SK-N-SH (cell line): ENCODE measurements at regions not wholly inside any gene's neighbourhood (a gene's known extent, or its start where the extent isn't known, plus 50 kb on each side); places are given as distances from the start of the nearest gene placed in this dataset.

Source experiments
- EZH2phosphoT487 ChIP-seq: fragments of 200-600 bp; sonication (generic); IDR thresholded peaks from 2 replicates; pipeline ENCODE4 v1.6.1; 2017; ENCODE audit warnings: low read depth, mixed run types, mild to moderate bottlenecking, antibody characterized with exemption, moderate library complexity, borderline replicate concordance
- FOXM1 ChIP-seq: IDR thresholded peaks from 2 replicates; pipeline ENCODE4 v1.4.0; 2012; ENCODE audit warnings: low read depth, mild to moderate bottlenecking
- MEF2A ChIP-seq: IDR thresholded peaks from 2 replicates; pipeline ENCODE4 v1.4.0; 2012; ENCODE audit warnings: low read depth, borderline replicate concordance
- POLR2AphosphoS5 ChIP-seq: IDR thresholded peaks from 2 replicates; pipeline ENCODE4 v1.6.1; 2012; ENCODE audit warnings: low read depth, low read length
- RAD21 ChIP-seq: IDR thresholded peaks from 2 replicates; pipeline ENCODE4 v1.6.1; 2012; ENCODE audit warnings: mild to moderate bottlenecking, low read length
- RCOR1 ChIP-seq: fragments of 150-350 bp; IDR thresholded peaks from 2 replicates; pipeline ENCODE4 v1.6.1; 2017; ENCODE audit warnings: antibody characterized with exemption, low read length
- TF ChIP-seq, protein P1 (sequence below): fragments of 200-600 bp; sonication (generic); IDR thresholded peaks from 2 replicates; pipeline ENCODE4 v1.6.1; 2017; ENCODE audit warnings: antibody characterized with exemption, mild to moderate bottlenecking, moderate library complexity
- TF ChIP-seq, protein P2 (sequence below): IDR thresholded peaks from 2 replicates; pipeline ENCODE4 v1.6.1; 2012; ENCODE audit warnings: mild to moderate bottlenecking, low read depth, low read length, moderate library complexity
- TF ChIP-seq, protein P3 (sequence below): IDR thresholded peaks from 2 replicates; pipeline ENCODE4 v1.4.0; 2012; ENCODE audit warnings: low read depth
- TF ChIP-seq, protein P4 (sequence below): IDR thresholded peaks from 2 replicates; pipeline ENCODE4 v1.4.0; 2012; ENCODE audit warnings: low read depth, borderline replicate concordance

DNA sequence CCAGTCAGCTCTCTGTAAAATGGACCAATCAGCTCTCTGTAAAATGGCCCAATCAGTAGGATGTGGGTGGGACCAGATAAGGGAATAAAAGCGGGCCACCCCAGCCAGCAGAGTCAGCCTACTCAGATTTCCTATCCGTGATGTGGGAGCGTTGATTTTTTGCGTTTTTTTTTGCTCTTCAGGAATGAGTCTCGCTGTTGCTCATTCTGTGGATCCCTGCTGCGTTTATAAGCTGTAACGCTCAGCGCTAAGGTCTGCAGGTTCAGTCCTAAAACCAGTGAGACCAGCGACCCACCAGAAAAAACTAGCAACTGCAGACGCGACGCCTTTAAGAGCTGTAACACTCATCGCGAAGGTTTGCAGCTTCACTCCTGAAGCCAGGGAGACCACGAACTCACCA lies 435.7 kb downstream of the SLITRK6 start:
- TF ChIP-seq, protein P1, sequence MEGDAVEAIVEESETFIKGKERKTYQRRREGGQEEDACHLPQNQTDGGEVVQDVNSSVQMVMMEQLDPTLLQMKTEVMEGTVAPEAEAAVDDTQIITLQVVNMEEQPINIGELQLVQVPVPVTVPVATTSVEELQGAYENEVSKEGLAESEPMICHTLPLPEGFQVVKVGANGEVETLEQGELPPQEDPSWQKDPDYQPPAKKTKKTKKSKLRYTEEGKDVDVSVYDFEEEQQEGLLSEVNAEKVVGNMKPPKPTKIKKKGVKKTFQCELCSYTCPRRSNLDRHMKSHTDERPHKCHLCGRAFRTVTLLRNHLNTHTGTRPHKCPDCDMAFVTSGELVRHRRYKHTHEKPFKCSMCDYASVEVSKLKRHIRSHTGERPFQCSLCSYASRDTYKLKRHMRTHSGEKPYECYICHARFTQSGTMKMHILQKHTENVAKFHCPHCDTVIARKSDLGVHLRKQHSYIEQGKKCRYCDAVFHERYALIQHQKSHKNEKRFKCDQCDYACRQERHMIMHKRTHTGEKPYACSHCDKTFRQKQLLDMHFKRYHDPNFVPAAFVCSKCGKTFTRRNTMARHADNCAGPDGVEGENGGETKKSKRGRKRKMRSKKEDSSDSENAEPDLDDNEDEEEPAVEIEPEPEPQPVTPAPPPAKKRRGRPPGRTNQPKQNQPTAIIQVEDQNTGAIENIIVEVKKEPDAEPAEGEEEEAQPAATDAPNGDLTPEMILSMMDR = no peak
- TF ChIP-seq, protein P2, sequence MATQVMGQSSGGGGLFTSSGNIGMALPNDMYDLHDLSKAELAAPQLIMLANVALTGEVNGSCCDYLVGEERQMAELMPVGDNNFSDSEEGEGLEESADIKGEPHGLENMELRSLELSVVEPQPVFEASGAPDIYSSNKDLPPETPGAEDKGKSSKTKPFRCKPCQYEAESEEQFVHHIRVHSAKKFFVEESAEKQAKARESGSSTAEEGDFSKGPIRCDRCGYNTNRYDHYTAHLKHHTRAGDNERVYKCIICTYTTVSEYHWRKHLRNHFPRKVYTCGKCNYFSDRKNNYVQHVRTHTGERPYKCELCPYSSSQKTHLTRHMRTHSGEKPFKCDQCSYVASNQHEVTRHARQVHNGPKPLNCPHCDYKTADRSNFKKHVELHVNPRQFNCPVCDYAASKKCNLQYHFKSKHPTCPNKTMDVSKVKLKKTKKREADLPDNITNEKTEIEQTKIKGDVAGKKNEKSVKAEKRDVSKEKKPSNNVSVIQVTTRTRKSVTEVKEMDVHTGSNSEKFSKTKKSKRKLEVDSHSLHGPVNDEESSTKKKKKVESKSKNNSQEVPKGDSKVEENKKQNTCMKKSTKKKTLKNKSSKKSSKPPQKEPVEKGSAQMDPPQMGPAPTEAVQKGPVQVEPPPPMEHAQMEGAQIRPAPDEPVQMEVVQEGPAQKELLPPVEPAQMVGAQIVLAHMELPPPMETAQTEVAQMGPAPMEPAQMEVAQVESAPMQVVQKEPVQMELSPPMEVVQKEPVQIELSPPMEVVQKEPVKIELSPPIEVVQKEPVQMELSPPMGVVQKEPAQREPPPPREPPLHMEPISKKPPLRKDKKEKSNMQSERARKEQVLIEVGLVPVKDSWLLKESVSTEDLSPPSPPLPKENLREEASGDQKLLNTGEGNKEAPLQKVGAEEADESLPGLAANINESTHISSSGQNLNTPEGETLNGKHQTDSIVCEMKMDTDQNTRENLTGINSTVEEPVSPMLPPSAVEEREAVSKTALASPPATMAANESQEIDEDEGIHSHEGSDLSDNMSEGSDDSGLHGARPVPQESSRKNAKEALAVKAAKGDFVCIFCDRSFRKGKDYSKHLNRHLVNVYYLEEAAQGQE = no peak
- no peak for TF ChIP-seq EZH2phosphoT487
- TF ChIP-seq MEF2A = no peak
- TF ChIP-seq POLR2AphosphoS5 = no peak
- TF ChIP-seq, protein P3, sequence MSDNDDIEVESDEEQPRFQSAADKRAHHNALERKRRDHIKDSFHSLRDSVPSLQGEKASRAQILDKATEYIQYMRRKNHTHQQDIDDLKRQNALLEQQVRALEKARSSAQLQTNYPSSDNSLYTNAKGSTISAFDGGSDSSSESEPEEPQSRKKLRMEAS = no peak
- TF ChIP-seq RCOR1 = no peak
- TF ChIP-seq RAD21 = no peak
- TF ChIP-seq FOXM1 = no peak
- TF ChIP-seq, protein P4, sequence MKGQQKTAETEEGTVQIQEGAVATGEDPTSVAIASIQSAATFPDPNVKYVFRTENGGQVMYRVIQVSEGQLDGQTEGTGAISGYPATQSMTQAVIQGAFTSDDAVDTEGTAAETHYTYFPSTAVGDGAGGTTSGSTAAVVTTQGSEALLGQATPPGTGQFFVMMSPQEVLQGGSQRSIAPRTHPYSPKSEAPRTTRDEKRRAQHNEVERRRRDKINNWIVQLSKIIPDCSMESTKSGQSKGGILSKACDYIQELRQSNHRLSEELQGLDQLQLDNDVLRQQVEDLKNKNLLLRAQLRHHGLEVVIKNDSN = no peak
